C4-2B (cell line): ENCODE measurements at regions not wholly inside any gene's neighbourhood (a gene's known extent, or its start where the extent isn't known, plus 50 kb on each side); places are given as distances from the start of the nearest gene placed in this dataset.

Experiments used
- ZFX ChIP-seq: fragments of 450-650 bp; IDR thresholded peaks from 2 replicates; pipeline ENCODE4 v1.6.1; 2017
- TF ChIP-seq, protein P1 (sequence below): fragments of 450-650 bp; conservative IDR thresholded peaks from 2 replicates; pipeline ENCODE4 v1.5.1; 2017; ENCODE audit warnings: mild to moderate bottlenecking

GRCh38 chr15:96887730-96888129, 557.2 kb downstream of the NR2F2 start:
- TF ChIP-seq, protein P1, sequence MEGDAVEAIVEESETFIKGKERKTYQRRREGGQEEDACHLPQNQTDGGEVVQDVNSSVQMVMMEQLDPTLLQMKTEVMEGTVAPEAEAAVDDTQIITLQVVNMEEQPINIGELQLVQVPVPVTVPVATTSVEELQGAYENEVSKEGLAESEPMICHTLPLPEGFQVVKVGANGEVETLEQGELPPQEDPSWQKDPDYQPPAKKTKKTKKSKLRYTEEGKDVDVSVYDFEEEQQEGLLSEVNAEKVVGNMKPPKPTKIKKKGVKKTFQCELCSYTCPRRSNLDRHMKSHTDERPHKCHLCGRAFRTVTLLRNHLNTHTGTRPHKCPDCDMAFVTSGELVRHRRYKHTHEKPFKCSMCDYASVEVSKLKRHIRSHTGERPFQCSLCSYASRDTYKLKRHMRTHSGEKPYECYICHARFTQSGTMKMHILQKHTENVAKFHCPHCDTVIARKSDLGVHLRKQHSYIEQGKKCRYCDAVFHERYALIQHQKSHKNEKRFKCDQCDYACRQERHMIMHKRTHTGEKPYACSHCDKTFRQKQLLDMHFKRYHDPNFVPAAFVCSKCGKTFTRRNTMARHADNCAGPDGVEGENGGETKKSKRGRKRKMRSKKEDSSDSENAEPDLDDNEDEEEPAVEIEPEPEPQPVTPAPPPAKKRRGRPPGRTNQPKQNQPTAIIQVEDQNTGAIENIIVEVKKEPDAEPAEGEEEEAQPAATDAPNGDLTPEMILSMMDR = no peak
- TF ChIP-seq ZFX = no peak
